ENCODE measurements at regions not wholly inside any gene's neighbourhood (a gene's known extent, or its start where the extent isn't known, plus 50 kb on each side); places are given as distances from the start of the nearest gene placed in this dataset.
"Not testable (repeated sequence)": the region's sequence is repeated elsewhere in the genome, so short reads cannot be mapped to it uniquely, and the experiment has no call there.

GRCh38 chr2:195105581-195105980 is 551.4 kb upstream of the SLC39A10 start:
- DNase-seq = no peak

GRCh38 chr2:195094330-195094729 is 562.7 kb upstream of the SLC39A10 start:
- DNase-seq = no peak

GRCh38 chr2:195092341-195092740 is 564.7 kb upstream of the SLC39A10 start:
- no peak for DNase-seq

GRCh38 chr2:195072806-195073205 is 584.2 kb upstream of the SLC39A10 start:
- not testable (repeated sequence) for DNase-seq

- no peak for DNase-seq
Measured at GRCh38 chr2:195057001-195057400, 600.0 kb upstream of the SLC39A10 start.

- no peak for DNase-seq
Measured at GRCh38 chr2:195055996-195056395, 601.0 kb upstream of the SLC39A10 start.

- DNase-seq = no peak
Measured at GRCh38 chr2:195051401-195051800, 605.6 kb upstream of the SLC39A10 start.

- DNase-seq = no peak
Measured at GRCh38 chr2:195049372-195050031, 607.5 kb upstream of the SLC39A10 start.

GRCh38 chr2:195047955-195048354 is 609.1 kb upstream of the SLC39A10 start:
- no peak for DNase-seq

- DNase-seq = no peak
Measured at GRCh38 chr2:195044801-195045200, 612.2 kb upstream of the SLC39A10 start.

- no peak for DNase-seq
Measured at GRCh38 chr2:195038153-195038552, 618.9 kb upstream of the SLC39A10 start.

- no peak for DNase-seq
Measured at GRCh38 chr2:195037045-195037444, 620.0 kb upstream of the SLC39A10 start.

- no peak for DNase-seq
Measured at GRCh38 chr2:195031411-195031810, 625.6 kb upstream of the SLC39A10 start.

- no peak for DNase-seq
Measured at GRCh38 chr2:195029804-195030654, 627.0 kb upstream of the SLC39A10 start.

GRCh38 chr2:195027947-195028346 is 629.1 kb upstream of the SLC39A10 start:
- no peak for DNase-seq

GRCh38 chr2:195026261-195026660 is 630.8 kb upstream of the SLC39A10 start:
- no peak for DNase-seq

GRCh38 chr2:195022508-195022830 is 634.6 kb upstream of the SLC39A10 start:
- no peak for DNase-seq

GRCh38 chr2:195021711-195022507 is 635.1 kb upstream of the SLC39A10 start:
- DNase-seq = no peak

- no peak for DNase-seq
Measured at GRCh38 chr2:195018462-195018861, 638.6 kb upstream of the SLC39A10 start.

- no peak for DNase-seq
Measured at GRCh38 chr2:195017890-195018289, 639.1 kb upstream of the SLC39A10 start.

GRCh38 chr2:195016841-195017240 is 640.2 kb upstream of the SLC39A10 start:
- no peak for DNase-seq

GRCh38 chr2:195009202-195009601 is 647.8 kb upstream of the SLC39A10 start:
- DNase-seq = no peak

Data from nucleus accumbens (tissue), 56 donors.